ENCODE measurements at regions not wholly inside any gene's neighbourhood (a gene's known extent, or its start where the extent isn't known, plus 50 kb on each side); places are given as distances from the start of the nearest gene placed in this dataset.

GRCh38 chr21:27406300-27407009 is 439.6 kb upstream of the ADAMTS5 start:
- WGBS, 3 donors, result 48 to 75% (median 73%) methylated on average over 3 of the region's 3 CpGs
- DNase-seq, result no peak
- no peak for FAIRE-seq

GRCh38 chr21:27403011-27403410 is 436.1 kb upstream of the ADAMTS5 start:
- Histone ChIP-seq H3K4me1 (ENCODE audit: control insufficient read depth in 3 of 3, insufficient read depth in 2 of 3, low read depth in 1 of 3, low read length in 2 of 3) (no peaks in the 10 kb centered on the region), H3K4me3 (ENCODE audit: low read depth in 1 of 3, low read length in 3 of 3) (no peak overlapping the region), H3K27me3 (ENCODE audit: control insufficient read depth in 3 of 3, insufficient read depth in 3 of 3, low read length in 3 of 3) (no peaks in the 10 kb centered on the region), H3K27ac (ENCODE audit: low read depth in 1 of 3, low read length in 2 of 3) (no peak overlapping the region), H3K36me3 (ENCODE audit: control insufficient read depth in 3 of 3, insufficient read depth in 2 of 3, low read depth in 1 of 3, low read length in 3 of 3) (no peaks in the 10 kb centered on the region), H3K9me3 (ENCODE audit: control insufficient read depth in 2 of 2, insufficient read depth in 1 of 2, low read depth in 1 of 2, low read length in 1 of 2) (no peaks in the 10 kb centered on the region)
- no peak for FAIRE-seq
- 88 to 96% (median 92%) methylated on average over 3 of the region's 3 CpGs for WGBS, 3 donors
- DNase-seq, result no peak

More at GRCh38 chr21:27406300-27407009, 439.6 kb upstream of the ADAMTS5 start:
- Histone ChIP-seq H3K36me3 (ENCODE audit: control insufficient read depth in 3 of 3, insufficient read depth in 2 of 3, low read depth in 1 of 3, low read length in 3 of 3) (no peaks in the 10 kb centered on the region), H3K9me3 (ENCODE audit: control insufficient read depth in 2 of 2, insufficient read depth in 1 of 2, low read depth in 1 of 2, low read length in 1 of 2) (peaks cover 0 to 3% of the 10 kb centered on the region in 2 donors), H3K27me3 (ENCODE audit: control insufficient read depth in 3 of 3, insufficient read depth in 3 of 3, low read length in 3 of 3) (no peaks in the 10 kb centered on the region), H3K4me1 (ENCODE audit: control insufficient read depth in 3 of 3, insufficient read depth in 2 of 3, low read depth in 1 of 3, low read length in 2 of 3) (peaks cover 0 to 4% (median 0%) of the 10 kb centered on the region in 3 donors), H3K27ac (ENCODE audit: low read depth in 1 of 3, low read length in 2 of 3) (no peak overlapping the region), H3K4me3 (ENCODE audit: low read depth in 1 of 3, low read length in 3 of 3) (no peak overlapping the region)

- H3K4me1 ChIP-seq (ENCODE audit: control insufficient read depth in 3 of 3, insufficient read depth in 2 of 3, low read depth in 1 of 3, low read length in 2 of 3), result no peaks in the 10 kb centered on the region
- FAIRE-seq, result no peak
- WGBS, 3 donors, result 20 to 74% (median 51%) methylated on average over 4 of the region's 4 CpGs
Observed at GRCh38 chr21:27400045-27400444, 433.2 kb upstream of the ADAMTS5 start.

GRCh38 chr21:27397578-27397977 is 430.7 kb upstream of the ADAMTS5 start:
- Histone ChIP-seq H3K36me3 (ENCODE audit: control insufficient read depth in 3 of 3, insufficient read depth in 2 of 3, low read depth in 1 of 3, low read length in 3 of 3) (no peaks in the 10 kb centered on the region), H3K4me1 (ENCODE audit: control insufficient read depth in 3 of 3, insufficient read depth in 2 of 3, low read depth in 1 of 3, low read length in 2 of 3) (no peaks in the 10 kb centered on the region), H3K4me3 (ENCODE audit: low read depth in 1 of 3, low read length in 3 of 3) (no peak overlapping the region), H3K9me3 (ENCODE audit: control insufficient read depth in 2 of 2, insufficient read depth in 1 of 2, low read depth in 1 of 2, low read length in 1 of 2) (no peaks in the 10 kb centered on the region), H3K27ac (ENCODE audit: low read depth in 1 of 3, low read length in 2 of 3) (no peak overlapping the region), H3K27me3 (ENCODE audit: control insufficient read depth in 3 of 3, insufficient read depth in 3 of 3, low read length in 3 of 3) (no peaks in the 10 kb centered on the region)
- DNase-seq (no peak), FAIRE-seq (no peak)
- WGBS, 3 donors, result 86 to 93% (median 93%) methylated on average over 1 of the region's 1 CpG

More at GRCh38 chr21:27400045-27400444, 433.2 kb upstream of the ADAMTS5 start:
- Histone ChIP-seq H3K27me3 (ENCODE audit: control insufficient read depth in 3 of 3, insufficient read depth in 3 of 3, low read length in 3 of 3) (no peaks in the 10 kb centered on the region), H3K9me3 (ENCODE audit: control insufficient read depth in 2 of 2, insufficient read depth in 1 of 2, low read depth in 1 of 2, low read length in 1 of 2) (no peaks in the 10 kb centered on the region), H3K36me3 (ENCODE audit: control insufficient read depth in 3 of 3, insufficient read depth in 2 of 3, low read depth in 1 of 3, low read length in 3 of 3) (no peaks in the 10 kb centered on the region), H3K4me3 (ENCODE audit: low read depth in 1 of 3, low read length in 3 of 3) (no peak overlapping the region), H3K27ac (ENCODE audit: low read depth in 1 of 3, low read length in 2 of 3) (no peak overlapping the region)
- DNase-seq, result peak in 1 of 2 donors; percentile 5

- DNase-seq, result no peak
- Histone ChIP-seq H3K36me3 (ENCODE audit: control insufficient read depth in 3 of 3, insufficient read depth in 2 of 3, low read depth in 1 of 3, low read length in 3 of 3) (no peaks in the 10 kb centered on the region), H3K27me3 (ENCODE audit: control insufficient read depth in 3 of 3, insufficient read depth in 3 of 3, low read length in 3 of 3) (no peaks in the 10 kb centered on the region), H3K4me3 (ENCODE audit: low read depth in 1 of 3, low read length in 3 of 3) (no peak overlapping the region), H3K9me3 (ENCODE audit: control insufficient read depth in 2 of 2, insufficient read depth in 1 of 2, low read depth in 1 of 2, low read length in 1 of 2) (no peaks in the 10 kb centered on the region), H3K4me1 (ENCODE audit: control insufficient read depth in 3 of 3, insufficient read depth in 2 of 3, low read depth in 1 of 3, low read length in 2 of 3) (no peaks in the 10 kb centered on the region), H3K27ac (ENCODE audit: low read depth in 1 of 3, low read length in 2 of 3) (no peak overlapping the region)
- WGBS, 3 donors, result 79 to 81% (median 80%) methylated on average over 3 of the region's 3 CpGs
- no peak for FAIRE-seq
Observed at GRCh38 chr21:27393726-27394125, 426.8 kb upstream of the ADAMTS5 start.

GRCh38 chr21:27391990-27392389 is 425.1 kb upstream of the ADAMTS5 start:
- Histone ChIP-seq H3K27ac (ENCODE audit: low read depth in 1 of 3, low read length in 2 of 3) (no peak overlapping the region), H3K27me3 (ENCODE audit: control insufficient read depth in 3 of 3, insufficient read depth in 3 of 3, low read length in 3 of 3) (no peaks in the 10 kb centered on the region), H3K36me3 (ENCODE audit: control insufficient read depth in 3 of 3, insufficient read depth in 2 of 3, low read depth in 1 of 3, low read length in 3 of 3) (no peaks in the 10 kb centered on the region), H3K9me3 (ENCODE audit: control insufficient read depth in 2 of 2, insufficient read depth in 1 of 2, low read depth in 1 of 2, low read length in 1 of 2) (no peaks in the 10 kb centered on the region), H3K4me3 (ENCODE audit: low read depth in 1 of 3, low read length in 3 of 3) (no peak overlapping the region), H3K4me1 (ENCODE audit: control insufficient read depth in 3 of 3, insufficient read depth in 2 of 3, low read depth in 1 of 3, low read length in 2 of 3) (no peaks in the 10 kb centered on the region)
- 73 to 75% (median 74%) methylated on average over 2 of the region's 2 CpGs for WGBS, 3 donors
- DNase-seq (no peak), FAIRE-seq (no peak)

GRCh38 chr21:27390384-27390783 is 423.5 kb upstream of the ADAMTS5 start:
- 66 to 86% (median 80%) methylated on average over 2 of the region's 2 CpGs for WGBS, 3 donors
- Histone ChIP-seq H3K36me3 (ENCODE audit: control insufficient read depth in 3 of 3, insufficient read depth in 2 of 3, low read depth in 1 of 3, low read length in 3 of 3) (no peaks in the 10 kb centered on the region), H3K4me1 (ENCODE audit: control insufficient read depth in 3 of 3, insufficient read depth in 2 of 3, low read depth in 1 of 3, low read length in 2 of 3) (no peaks in the 10 kb centered on the region), H3K27ac (ENCODE audit: low read depth in 1 of 3, low read length in 2 of 3) (no peak overlapping the region), H3K4me3 (ENCODE audit: low read depth in 1 of 3, low read length in 3 of 3) (no peak overlapping the region), H3K27me3 (ENCODE audit: control insufficient read depth in 3 of 3, insufficient read depth in 3 of 3, low read length in 3 of 3) (no peaks in the 10 kb centered on the region), H3K9me3 (ENCODE audit: control insufficient read depth in 2 of 2, insufficient read depth in 1 of 2, low read depth in 1 of 2, low read length in 1 of 2) (peaks cover 0 to 2% of the 10 kb centered on the region in 2 donors)
- FAIRE-seq (no peak), DNase-seq (no peak)

- WGBS, 3 donors, result 44 to 62% (median 59%) methylated on average over 2 of the region's 2 CpGs
- no peak overlapping the region for H3K27ac ChIP-seq (ENCODE audit: low read depth in 1 of 3, low read length in 2 of 3)
- no peaks in the 10 kb centered on the region for H3K36me3 ChIP-seq (ENCODE audit: control insufficient read depth in 3 of 3, insufficient read depth in 2 of 3, low read depth in 1 of 3, low read length in 3 of 3)
- DNase-seq, result no peak
- no peaks in the 10 kb centered on the region for H3K27me3 ChIP-seq (ENCODE audit: control insufficient read depth in 3 of 3, insufficient read depth in 3 of 3, low read length in 3 of 3)
- no peak overlapping the region for H3K4me3 ChIP-seq (ENCODE audit: low read depth in 1 of 3, low read length in 3 of 3)
- no peaks in the 10 kb centered on the region for H3K4me1 ChIP-seq (ENCODE audit: control insufficient read depth in 3 of 3, insufficient read depth in 2 of 3, low read depth in 1 of 3, low read length in 2 of 3)
- no peak for FAIRE-seq
- H3K9me3 ChIP-seq (ENCODE audit: control insufficient read depth in 2 of 2, insufficient read depth in 1 of 2, low read depth in 1 of 2, low read length in 1 of 2), result peaks cover 0 to 8% of the 10 kb centered on the region in 2 donors
Observed at GRCh38 chr21:27388825-27389224, 421.9 kb upstream of the ADAMTS5 start.

GRCh38 chr21:27382404-27382803 is 415.5 kb upstream of the ADAMTS5 start:
- DNase-seq (no peak), FAIRE-seq (no peak)
- no peak overlapping the region for H3K27ac ChIP-seq (ENCODE audit: low read depth in 1 of 3, low read length in 2 of 3)
- H3K4me3 ChIP-seq (ENCODE audit: low read depth in 1 of 3, low read length in 3 of 3), result no peak overlapping the region
- WGBS, 3 donors, result 58 to 86% (median 62%) methylated on average over 4 of the region's 4 CpGs
- H3K27me3 ChIP-seq (ENCODE audit: control insufficient read depth in 3 of 3, insufficient read depth in 3 of 3, low read length in 3 of 3), result no peaks in the 10 kb centered on the region
- H3K36me3 ChIP-seq (ENCODE audit: control insufficient read depth in 3 of 3, insufficient read depth in 2 of 3, low read depth in 1 of 3, low read length in 3 of 3), result no peaks in the 10 kb centered on the region
- peaks cover 0 to 10% of the 10 kb centered on the region in 2 donors for H3K9me3 ChIP-seq (ENCODE audit: control insufficient read depth in 2 of 2, insufficient read depth in 1 of 2, low read depth in 1 of 2, low read length in 1 of 2)
- no peaks in the 10 kb centered on the region for H3K4me1 ChIP-seq (ENCODE audit: control insufficient read depth in 3 of 3, insufficient read depth in 2 of 3, low read depth in 1 of 3, low read length in 2 of 3)
